IMR-90 (cell line): ENCODE measurements at regions not wholly inside any gene's neighbourhood (a gene's known extent, or its start where the extent isn't known, plus 50 kb on each side); places are given as distances from the start of the nearest gene placed in this dataset.

ENCODE experiments used
- ATAC-seq: fragments of 200-7000 bp; cut with Tn5 transposase; 2 replicates; pipeline ENCODE4 v1.9.1; 2020; ENCODE audit warnings: low read depth, mild to moderate bottlenecking, moderate library complexity
- BruUV-seq: library from RNA; stranded (reverse); fragments of 400-500 nt; replicated peaks from 2 replicates; lab custom pipeline; 2021; lab: Mats Ljungman, UMichigan
- CTCF ChIA-PET: fragments of 300-600 bp; formaldehyde crosslinking; extraction: SDS; loops from one replicate; lab custom pipeline; 2021; ENCODE audit warnings: antibody characterized with exemption; lab: Yijun Ruan, JAX
- POLR2A ChIA-PET: fragments of 300-600 bp; sonication (Branson Sonifier 250); formaldehyde crosslinking; loops from one replicate; lab custom pipeline; 2022; ENCODE audit warnings: antibody characterized with exemption; ENCODE audit not compliant: unreplicated experiment; lab: Charles Lee
- DNase-seq: peaks from one replicate; pipeline ENCODE4 v3.0.0; 2013
- H2AFZ ChIP-seq: replicated peaks from 2 replicates; pipeline ENCODE3; 2013; ENCODE audit warnings: low read length, mild to moderate bottlenecking; ENCODE audit not compliant: poor library complexity
- H2AK5ac ChIP-seq: 2 replicates; pipeline ENCODE4 v1.6.1; 2013; ENCODE audit warnings: low read depth, low read length, inconsistent platforms
- H2AK9ac ChIP-seq: replicated peaks from 2 replicates; pipeline ENCODE3; 2013; ENCODE audit warnings: mild to moderate bottlenecking, low read depth, low read length, moderate library complexity; ENCODE audit not compliant: poor library complexity
- H2BK120ac ChIP-seq: 2 replicates; pipeline ENCODE4 v1.6.1; 2013; ENCODE audit warnings: low read depth, low read length, inconsistent platforms
- H2BK15ac ChIP-seq: 3 replicates; pipeline ENCODE4 v1.6.1; 2013; ENCODE audit warnings: low read depth, low read length, inconsistent platforms
- H2BK20ac ChIP-seq: 2 replicates; pipeline ENCODE4 v1.6.1; 2013; ENCODE audit warnings: low read depth, mild to moderate bottlenecking, inconsistent platforms, low read length, moderate library complexity
- H2BK5ac ChIP-seq: 2 replicates; pipeline ENCODE4 v1.6.1; 2013; ENCODE audit warnings: mild to moderate bottlenecking, low read depth, low read length, inconsistent platforms; ENCODE audit not compliant: poor library complexity, severe bottlenecking
- H3K14ac ChIP-seq: replicated peaks from 2 replicates; pipeline ENCODE4 v1.6.1; 2013; ENCODE audit warnings: low read depth, low read length, inconsistent platforms
- H3K18ac ChIP-seq: 2 replicates; pipeline ENCODE4 v1.6.1; 2013; ENCODE audit warnings: low read depth, low read length, control low read depth
- H3K23ac ChIP-seq: 2 replicates; pipeline ENCODE4 v1.6.1; 2013; ENCODE audit warnings: low read depth, low read length, inconsistent platforms
- H3K27ac ChIP-seq: 2 replicates; pipeline ENCODE4 v1.5.1; 2013; ENCODE audit warnings: mild to moderate bottlenecking, control low read depth, low read length; ENCODE audit not compliant: insufficient read depth
- H3K27me3 ChIP-seq: 2 replicates; pipeline ENCODE4 v1.6.1; 2013; ENCODE audit warnings: low read length; ENCODE audit not compliant: control insufficient read depth, insufficient read depth
- H3K36me3 ChIP-seq: 2 replicates; pipeline ENCODE4 v1.6.1; 2013; ENCODE audit warnings: low read length, mixed read lengths; ENCODE audit not compliant: control insufficient read depth, insufficient read depth
- H3K4ac ChIP-seq: 2 replicates; pipeline ENCODE4 v1.6.1; 2013; ENCODE audit warnings: low read depth, low read length, inconsistent platforms
- H3K4me1 ChIP-seq: 2 replicates; pipeline ENCODE4 v1.6.1; 2013; ENCODE audit warnings: low read length, mixed read lengths; ENCODE audit not compliant: control insufficient read depth, insufficient read depth
- H3K4me2 ChIP-seq: 2 replicates; pipeline ENCODE4 v1.6.1; 2013; ENCODE audit warnings: low read depth, mild to moderate bottlenecking, control low read depth, low read length, moderate library complexity
- H3K4me3 ChIP-seq: 2 replicates; pipeline ENCODE4 v1.5.1; 2013; ENCODE audit warnings: low read depth, mild to moderate bottlenecking, control low read depth, low read length, moderate library complexity; ENCODE audit not compliant: insufficient read depth
- H3K56ac ChIP-seq: 2 replicates; pipeline ENCODE4 v1.6.1; 2013; ENCODE audit warnings: low read length, inconsistent platforms; ENCODE audit not compliant: insufficient read depth; ENCODE audit errors: extremely low read depth
- H3K79me1 ChIP-seq, 2 experiments: 2 replicates each; pipeline ENCODE4 v1.6.1; 2013; ENCODE audit warnings: low read length in 2 of 2, inconsistent platforms in 1 of 2, low read depth in 1 of 2
- H3K9ac ChIP-seq: 2 replicates; pipeline ENCODE4 v1.6.1; 2013; ENCODE audit warnings: low read depth, low read length, control low read depth
- H3K9me1 ChIP-seq: 2 replicates; pipeline ENCODE4 v1.6.1; 2013; ENCODE audit warnings: low read length, inconsistent platforms; ENCODE audit not compliant: insufficient read depth
- H3K9me3 ChIP-seq: 2 replicates; pipeline ENCODE4 v1.6.1; 2013; ENCODE audit warnings: low read length; ENCODE audit not compliant: control insufficient read depth, insufficient read depth
- H4K20me1 ChIP-seq: 2 replicates; pipeline ENCODE4 v1.6.1; 2013; ENCODE audit warnings: low read length, inconsistent platforms; ENCODE audit not compliant: insufficient read depth
- H4K5ac ChIP-seq: 2 replicates; pipeline ENCODE4 v1.6.1; 2013; ENCODE audit warnings: mild to moderate bottlenecking, low read depth, low read length, control low read depth
- H4K8ac ChIP-seq, 2 experiments: 2 replicates each; pipeline ENCODE4 v1.6.1; 2013; ENCODE audit warnings: low read depth in 2 of 2, low read length in 2 of 2, control low read depth in 1 of 2, inconsistent platforms in 1 of 2
- H4K91ac ChIP-seq: 2 replicates; pipeline ENCODE4 v1.6.1; 2013; ENCODE audit warnings: low read depth, low read length, inconsistent platforms; ENCODE audit not compliant: insufficient read depth
- BHLHE40 ChIP-seq: fragments of 150-350 bp; IDR thresholded peaks from 2 replicates; pipeline ENCODE4 v1.6.1; 2016; ENCODE audit warnings: mild to moderate bottlenecking, low read depth, low read length
- CEBPB ChIP-seq: IDR thresholded peaks from 2 replicates; pipeline ENCODE4 v1.6.1; 2012; ENCODE audit warnings: low read depth, low read length, improper control_type of control experiment
- CHD1 ChIP-seq: IDR thresholded peaks from 2 replicates; pipeline ENCODE4 v1.6.1; 2012; ENCODE audit warnings: low read depth, low read length, improper control_type of control experiment
- CTCF ChIP-seq: conservative IDR thresholded peaks from 2 replicates; pipeline ENCODE4 v1.5.1; 2012; ENCODE audit warnings: mild to moderate bottlenecking, low read depth, low read length, improper control_type of control experiment
- ELK1 ChIP-seq: fragments of 150-350 bp; IDR thresholded peaks from 2 replicates; pipeline ENCODE4 v1.6.1; 2016; ENCODE audit warnings: low read depth, mild to moderate bottlenecking, low read length, moderate library complexity, borderline replicate concordance
- MAFK ChIP-seq: IDR thresholded peaks from 2 replicates; pipeline ENCODE4 v1.6.1; 2012; ENCODE audit warnings: low read depth, low read length, improper control_type of control experiment
- MAZ ChIP-seq: IDR thresholded peaks from 2 replicates; pipeline ENCODE4 v1.6.1; 2012; ENCODE audit warnings: low read depth, mild to moderate bottlenecking, low read length, improper control_type of control experiment, moderate library complexity, borderline replicate concordance
- MXI1 ChIP-seq: IDR thresholded peaks from 2 replicates; pipeline ENCODE4 v1.6.1; 2012; ENCODE audit warnings: low read depth, mild to moderate bottlenecking, low read length, moderate library complexity, borderline replicate concordance
- NFE2L2 ChIP-seq: fragments of 150-350 bp; IDR thresholded peaks from 2 replicates; pipeline ENCODE4 v1.6.1; 2016; ENCODE audit warnings: low read depth, mild to moderate bottlenecking, low read length
- POLR2A ChIP-seq: IDR thresholded peaks from 2 replicates; pipeline ENCODE4 v1.6.1; 2012; ENCODE audit warnings: mild to moderate bottlenecking, low read depth, low read length
- RAD21 ChIP-seq: IDR thresholded peaks from 2 replicates; pipeline ENCODE4 v1.6.1; 2012; ENCODE audit warnings: low read length, improper control_type of control experiment
- RCOR1 ChIP-seq: IDR thresholded peaks from 2 replicates; pipeline ENCODE4 v1.6.1; 2012; ENCODE audit warnings: mild to moderate bottlenecking, low read length, improper control_type of control experiment; ENCODE audit not compliant: insufficient replicate concordance
- RFX5 ChIP-seq: IDR thresholded peaks from 2 replicates; pipeline ENCODE4 v1.8.0; 2012; ENCODE audit warnings: low read depth, mild to moderate bottlenecking, low read length, moderate library complexity
- SMC3 ChIP-seq: fragments of 150-350 bp; IDR thresholded peaks from 2 replicates; pipeline ENCODE4 v1.6.1; 2016; ENCODE audit warnings: low read depth, mild to moderate bottlenecking, antibody characterized with exemption, low read length, moderate library complexity
- USF2 ChIP-seq: fragments of 150-350 bp; IDR thresholded peaks from 2 replicates; pipeline ENCODE4 v1.6.1; 2017; ENCODE audit warnings: mild to moderate bottlenecking, antibody characterized with exemption, low read length, low read depth
- WGBS, 2 experiments: methylation state at CpG; one replicate each; pipeline versions ENCODE4 v1.1.5 to v1.1.7; 2013; ENCODE audit warnings: missing lambda C conversion rate in 2 of 2; ENCODE audit not compliant: insufficient read length in 1 of 2; ENCODE audit errors: extremely low coverage in 2 of 2; 5-methylcytosine and 5-hydroxymethylcytosine counted together
- dilution Hi-C: fragments of 300-500 bp; cut with HindIII; formaldehyde crosslinking; loops from one replicate; pipeline ENCODE4 v1.14.3; 2018; ENCODE audit warnings: low sequenced_read_pairs; ENCODE audit not compliant: unreplicated experiment
- in situ Hi-C: fragments of 300-500 bp; cut with MboI; formaldehyde crosslinking; loops from 3 replicates; pipeline ENCODE4 v1.14.3; 2019; ENCODE audit warnings: low sequenced_read_pairs, inconsistent platforms, mixed read lengths
- intact Hi-C: fragments of 100-400 bp; cut with micrococcal nuclease; formaldehyde crosslinking; loops from 2 replicates; pipeline ENCODE4 v1.10.0; 2022

- no peaks in the 10 kb centered on the region for H3K36me3 ChIP-seq
- ChIA-PET POLR2A (no interaction called here), CTCF (no interaction called here)
- no peaks in the 10 kb centered on the region for H3K27me3 ChIP-seq
- H4K8ac ChIP-seq: no peak overlapping the region
- H3K9me3 ChIP-seq: peaks cover 6% of the 10 kb centered on the region; the same call in 1 of the 2 replicates
- no peak overlapping the region for H2BK120ac ChIP-seq
- ATAC-seq (no peak), DNase-seq (no peak)
- H3K14ac ChIP-seq: no peak overlapping the region
- dilution Hi-C loops (no loop called here), in situ Hi-C loops (no loop called here), intact Hi-C loops (no loop called here)
- H2AK5ac ChIP-seq: no peak overlapping the region
- no peak overlapping the region for H3K9ac ChIP-seq
- H3K9me1 ChIP-seq: no peaks in the 10 kb centered on the region
- H2BK5ac ChIP-seq: no peak overlapping the region
- H3K23ac ChIP-seq: no peak overlapping the region
- no peak overlapping the region for H4K91ac ChIP-seq
- TF ChIP-seq BHLHE40 (no peak), RFX5 (no peak), RAD21 (no peak), MAFK (no peak), CHD1 (no peak), USF2 (no peak), NFE2L2 (no peak), POLR2A (no peak), CTCF (no peak), MXI1 (no peak), MAZ (no peak), CEBPB (no peak), ELK1 (no peak), RCOR1 (no peak), SMC3 (no peak)
- H3K4me1 ChIP-seq: no peaks in the 10 kb centered on the region
- BruUV-seq: no TSS peak
- H2AFZ ChIP-seq: no peak overlapping the region
- no peak overlapping the region for H2AK9ac ChIP-seq
- no peak overlapping the region for H3K56ac ChIP-seq
- no peaks in the 10 kb centered on the region for H4K20me1 ChIP-seq
- no peaks in the 10 kb centered on the region for H3K79me1 ChIP-seq
- no CpG with 5 or more reads among the region's 3 CpGs for WGBS, 2 experiments
- H4K5ac ChIP-seq: no peak overlapping the region
- H3K18ac ChIP-seq: no peak overlapping the region
- no peak overlapping the region for H2BK20ac ChIP-seq
- H2BK15ac ChIP-seq: no peak overlapping the region
- H3K4me3 ChIP-seq: no peak overlapping the region
- H3K4me2 ChIP-seq: no peak overlapping the region
- no peak overlapping the region for H3K27ac ChIP-seq
- H3K4ac ChIP-seq: no peak overlapping the region
Observed at GRCh38 chr16:52786091-52786490, 239.1 kb upstream of the TOX3 start.
